Panc1 (cell line): ENCODE measurements at regions not wholly inside any gene's neighbourhood (a gene's known extent, or its start where the extent isn't known, plus 50 kb on each side); places are given as distances from the start of the nearest gene placed in this dataset.

Experiments used
- ATAC-seq: fragments of 200-7000 bp; cut with Tn5 transposase; 2 replicates; pipeline ENCODE4 v1.9.1; 2020; ENCODE audit warnings: mild to moderate bottlenecking, moderate library complexity
- BruUV-seq: library from RNA; stranded (reverse); fragments of 400-500 nt; replicated peaks from 2 replicates; lab custom pipeline; 2021; lab: Mats Ljungman, UMichigan
- CTCF ChIA-PET: fragments of 300-600 bp; sonication (Branson Sonifier 250); formaldehyde crosslinking; loops from one replicate; lab custom pipeline; 2022; ENCODE audit warnings: antibody characterized with exemption; lab: Charles Lee
- POLR2A ChIA-PET: fragments of 300-600 bp; sonication (Branson Sonifier 250); formaldehyde crosslinking; loops from one replicate; lab custom pipeline; 2022; ENCODE audit warnings: antibody characterized with exemption; lab: Charles Lee
- DNase-seq: peaks from one replicate; pipeline ENCODE4 v3.0.0-alpha.2; 2010; ENCODE audit warnings: low read depth, low spot score
- H3K27ac ChIP-seq: 2 replicates; pipeline ENCODE4 v1.5.1; 2011; ENCODE audit warnings: mild to moderate bottlenecking, low read length, inconsistent platforms
- H3K27me3 ChIP-seq: fragments of 200-500 bp; sonication (Bioruptor generic); 2 replicates; pipeline ENCODE4 v1.6.0; 2014; ENCODE audit warnings: low read length, inconsistent platforms; ENCODE audit not compliant: control insufficient read depth, insufficient read depth
- H3K36me3 ChIP-seq: fragments of 200-500 bp; sonication (Bioruptor generic); 2 replicates; pipeline ENCODE4 v1.5.1; 2014; ENCODE audit warnings: inconsistent platforms, mild to moderate bottlenecking, low read length, moderate library complexity; ENCODE audit not compliant: control insufficient read depth, insufficient read depth
- H3K4me1 ChIP-seq: 2 replicates; pipeline ENCODE4 v1.5.1; 2011; ENCODE audit warnings: inconsistent platforms, mild to moderate bottlenecking, low read length, moderate library complexity; ENCODE audit not compliant: control insufficient read depth, insufficient read depth
- H3K4me3 ChIP-seq, 2 experiments: 2 replicates each; pipeline ENCODE4 v1.5.1; 2011 to 2012; ENCODE audit warnings: low read depth in 2 of 2, low read length in 2 of 2, mild to moderate bottlenecking in 2 of 2, inconsistent platforms in 1 of 2, moderate library complexity in 1 of 2
- H3K9me3 ChIP-seq: fragments of 200-500 bp; sonication (Bioruptor generic); 2 replicates; pipeline ENCODE4 v1.5.1; 2014; ENCODE audit warnings: low read depth, mild to moderate bottlenecking, inconsistent platforms, low read length, moderate library complexity; ENCODE audit not compliant: control insufficient read depth, insufficient read depth
- POLR2AphosphoS5 ChIP-seq: IDR thresholded peaks from 2 replicates; pipeline ENCODE4 v1.6.1; 2012; ENCODE audit warnings: mild to moderate bottlenecking, low read depth, low read length, moderate library complexity
- SIN3A ChIP-seq: IDR thresholded peaks from 2 replicates; pipeline ENCODE4 v1.6.1; 2012; ENCODE audit warnings: low read depth, mild to moderate bottlenecking, low read length, moderate library complexity, borderline replicate concordance; ENCODE audit not compliant: insufficient read depth
- TCF7L2 ChIP-seq: IDR thresholded peaks from 2 replicates; pipeline ENCODE4 v1.6.1; 2011; ENCODE audit warnings: mild to moderate bottlenecking, low read depth, low read length, inconsistent platforms
- in situ Hi-C: cut with HindIII; loops from 2 replicates; pipeline ENCODE4 v1.10.0; 2016; ENCODE audit warnings: low sequenced_read_pairs, low pct_unique_long_range_greater_than_20kb
- intact Hi-C: fragments of 100-400 bp; cut with micrococcal nuclease; formaldehyde crosslinking; loops from one replicate; pipeline ENCODE4 v1.10.0; 2022; ENCODE audit not compliant: unreplicated experiment
- TF ChIP-seq, protein P1 (sequence below): fragments of 450-650 bp; IDR thresholded peaks from 2 replicates; pipeline ENCODE4 v1.5.1; 2017; ENCODE audit warnings: mild to moderate bottlenecking
- TF ChIP-seq, protein P2 (sequence below), 2 experiments: IDR thresholded peaks; 2 replicates each; pipeline ENCODE4 v1.6.1; 2011 to 2012; ENCODE audit warnings: low read depth in 2 of 2, control low read depth in 1 of 2, low read length in 1 of 2, mild to moderate bottlenecking in 1 of 2, moderate library complexity in 1 of 2; ENCODE audit not compliant: insufficient read depth in 1 of 2

- in situ Hi-C loops (no loop called here), intact Hi-C loops (no loop called here)
- CTCF ChIA-PET: no interaction called here
- Histone ChIP-seq H3K27ac (no peak overlapping the region), H3K9me3 (no peaks in the 10 kb centered on the region), H3K4me3 (no peak overlapping the region), H3K27me3 (peaks cover 4% of the 10 kb centered on the region; the same call in 1 of the 2 replicates), H3K4me1 (no peaks in the 10 kb centered on the region), H3K36me3 (no peaks in the 10 kb centered on the region)
- no TSS peak for BruUV-seq
- TF ChIP-seq, protein P1, sequence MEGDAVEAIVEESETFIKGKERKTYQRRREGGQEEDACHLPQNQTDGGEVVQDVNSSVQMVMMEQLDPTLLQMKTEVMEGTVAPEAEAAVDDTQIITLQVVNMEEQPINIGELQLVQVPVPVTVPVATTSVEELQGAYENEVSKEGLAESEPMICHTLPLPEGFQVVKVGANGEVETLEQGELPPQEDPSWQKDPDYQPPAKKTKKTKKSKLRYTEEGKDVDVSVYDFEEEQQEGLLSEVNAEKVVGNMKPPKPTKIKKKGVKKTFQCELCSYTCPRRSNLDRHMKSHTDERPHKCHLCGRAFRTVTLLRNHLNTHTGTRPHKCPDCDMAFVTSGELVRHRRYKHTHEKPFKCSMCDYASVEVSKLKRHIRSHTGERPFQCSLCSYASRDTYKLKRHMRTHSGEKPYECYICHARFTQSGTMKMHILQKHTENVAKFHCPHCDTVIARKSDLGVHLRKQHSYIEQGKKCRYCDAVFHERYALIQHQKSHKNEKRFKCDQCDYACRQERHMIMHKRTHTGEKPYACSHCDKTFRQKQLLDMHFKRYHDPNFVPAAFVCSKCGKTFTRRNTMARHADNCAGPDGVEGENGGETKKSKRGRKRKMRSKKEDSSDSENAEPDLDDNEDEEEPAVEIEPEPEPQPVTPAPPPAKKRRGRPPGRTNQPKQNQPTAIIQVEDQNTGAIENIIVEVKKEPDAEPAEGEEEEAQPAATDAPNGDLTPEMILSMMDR: no peak
- no peak for TF ChIP-seq POLR2AphosphoS5
- TF ChIP-seq, protein P2, sequence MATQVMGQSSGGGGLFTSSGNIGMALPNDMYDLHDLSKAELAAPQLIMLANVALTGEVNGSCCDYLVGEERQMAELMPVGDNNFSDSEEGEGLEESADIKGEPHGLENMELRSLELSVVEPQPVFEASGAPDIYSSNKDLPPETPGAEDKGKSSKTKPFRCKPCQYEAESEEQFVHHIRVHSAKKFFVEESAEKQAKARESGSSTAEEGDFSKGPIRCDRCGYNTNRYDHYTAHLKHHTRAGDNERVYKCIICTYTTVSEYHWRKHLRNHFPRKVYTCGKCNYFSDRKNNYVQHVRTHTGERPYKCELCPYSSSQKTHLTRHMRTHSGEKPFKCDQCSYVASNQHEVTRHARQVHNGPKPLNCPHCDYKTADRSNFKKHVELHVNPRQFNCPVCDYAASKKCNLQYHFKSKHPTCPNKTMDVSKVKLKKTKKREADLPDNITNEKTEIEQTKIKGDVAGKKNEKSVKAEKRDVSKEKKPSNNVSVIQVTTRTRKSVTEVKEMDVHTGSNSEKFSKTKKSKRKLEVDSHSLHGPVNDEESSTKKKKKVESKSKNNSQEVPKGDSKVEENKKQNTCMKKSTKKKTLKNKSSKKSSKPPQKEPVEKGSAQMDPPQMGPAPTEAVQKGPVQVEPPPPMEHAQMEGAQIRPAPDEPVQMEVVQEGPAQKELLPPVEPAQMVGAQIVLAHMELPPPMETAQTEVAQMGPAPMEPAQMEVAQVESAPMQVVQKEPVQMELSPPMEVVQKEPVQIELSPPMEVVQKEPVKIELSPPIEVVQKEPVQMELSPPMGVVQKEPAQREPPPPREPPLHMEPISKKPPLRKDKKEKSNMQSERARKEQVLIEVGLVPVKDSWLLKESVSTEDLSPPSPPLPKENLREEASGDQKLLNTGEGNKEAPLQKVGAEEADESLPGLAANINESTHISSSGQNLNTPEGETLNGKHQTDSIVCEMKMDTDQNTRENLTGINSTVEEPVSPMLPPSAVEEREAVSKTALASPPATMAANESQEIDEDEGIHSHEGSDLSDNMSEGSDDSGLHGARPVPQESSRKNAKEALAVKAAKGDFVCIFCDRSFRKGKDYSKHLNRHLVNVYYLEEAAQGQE (IDR thresholded peaks at IDR 0.05; ENCODE audit: insufficient read depth in 1 of 2, low read depth in 2 of 2, low read length in 1 of 2): no peak
- POLR2A ChIA-PET: no interaction called here
- DNase-seq (no peak), ATAC-seq (no peak)
Observed at GRCh38 chr12:28866715-28867503, 282.2 kb upstream of the FAR2 start.

- Histone ChIP-seq H3K4me3 (no peak overlapping the region), H3K27ac (no peak overlapping the region), H3K36me3 (no peaks in the 10 kb centered on the region), H3K27me3 (peaks cover 4% of the 10 kb centered on the region; the same call in 1 of the 2 replicates), H3K9me3 (no peaks in the 10 kb centered on the region), H3K4me1 (no peaks in the 10 kb centered on the region)
- TF ChIP-seq TCF7L2 (no peak), SIN3A (no peak), POLR2AphosphoS5 (no peak)
- TF ChIP-seq, protein P2 (IDR thresholded peaks at IDR 0.05; ENCODE audit: insufficient read depth in 1 of 2, low read depth in 2 of 2, low read length in 1 of 2): no peak
- TF ChIP-seq, protein P1: no peak
- in situ Hi-C loops: no loop called here
- no TSS peak for BruUV-seq
- intact Hi-C loops: no loop called here
- DNase-seq: no peak
- no peak for ATAC-seq
- CTCF ChIA-PET: no interaction called here
- POLR2A ChIA-PET: no interaction called here
Observed at GRCh38 chr12:28868414-28868813, 280.7 kb upstream of the FAR2 start.
